Skeletal muscle tissue (tissue), 3 donors: ENCODE measurements at regions not wholly inside any gene's neighbourhood (a gene's known extent, or its start where the extent isn't known, plus 50 kb on each side); places are given as distances from the start of the nearest gene placed in this dataset.
"Not testable (repeated sequence)": the region's sequence is repeated elsewhere in the genome, so short reads cannot be mapped to it uniquely, and the experiment has no call there.

ENCODE experiments used
- H3K27ac ChIP-seq: one replicate; pipeline ENCODE4 v1.7.0; 2013; ENCODE audit warnings: mild to moderate bottlenecking, low read depth, low read length, inconsistent platforms
- H3K27me3 ChIP-seq, 3 donors: one replicate each; pipeline ENCODE4 v1.7.0; 2013; ENCODE audit warnings: low read length in 3 of 3; ENCODE audit not compliant: control insufficient read depth in 3 of 3, insufficient read depth in 3 of 3
- H3K36me3 ChIP-seq, 3 donors: one replicate each; pipeline ENCODE4 v1.7.0; 2013; ENCODE audit warnings: low read length in 3 of 3; ENCODE audit not compliant: control insufficient read depth in 3 of 3, insufficient read depth in 3 of 3
- H3K4me1 ChIP-seq, 3 donors: one replicate each; pipeline ENCODE4 v1.7.0; 2013; ENCODE audit warnings: low read length in 3 of 3, mild to moderate bottlenecking in 3 of 3; ENCODE audit not compliant: control insufficient read depth in 3 of 3, insufficient read depth in 3 of 3
- H3K4me3 ChIP-seq, 3 donors: one replicate each; pipeline ENCODE4 v1.7.0; 2013; ENCODE audit warnings: low read length in 3 of 3
- H3K9ac ChIP-seq, 3 donors: one replicate each; pipeline ENCODE4 v1.7.0; 2013; ENCODE audit warnings: low read length in 3 of 3, mild to moderate bottlenecking in 3 of 3, moderate library complexity in 2 of 3, low read depth in 1 of 3
- H3K9me3 ChIP-seq, 3 donors: one replicate each; pipeline ENCODE4 v1.7.0; 2013; ENCODE audit warnings: low read length in 3 of 3; ENCODE audit not compliant: control insufficient read depth in 3 of 3
- donor health status: Osteomylitis.

DNA sequence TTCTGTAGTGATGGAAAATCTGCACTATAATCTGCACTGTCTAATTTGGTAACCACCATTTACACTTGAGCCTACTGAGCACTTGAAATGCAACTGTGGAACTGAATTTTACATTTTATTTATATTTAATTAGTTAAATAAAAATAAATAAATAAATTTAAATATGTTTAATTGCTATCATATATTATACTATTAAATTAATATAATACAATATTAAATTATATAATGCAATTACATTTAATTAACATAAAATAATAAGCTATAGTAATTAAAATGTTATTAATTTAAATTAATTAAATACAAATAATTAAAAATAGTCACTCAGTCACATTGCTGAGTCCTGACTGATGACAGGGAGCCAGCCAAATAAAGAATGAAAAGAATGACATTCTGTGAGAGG is 170.2 kb upstream of the F9 start:
- H3K36me3 ChIP-seq: no peaks in the 10 kb centered on the region
- no peak overlapping the region for H3K9ac ChIP-seq
- no peaks in the 10 kb centered on the region for H3K27me3 ChIP-seq
- no peaks in the 10 kb centered on the region for H3K9me3 ChIP-seq
- no peak overlapping the region for H3K27ac ChIP-seq
- no peak overlapping the region for H3K4me3 ChIP-seq
- no peaks in the 10 kb centered on the region for H3K4me1 ChIP-seq

DNA sequence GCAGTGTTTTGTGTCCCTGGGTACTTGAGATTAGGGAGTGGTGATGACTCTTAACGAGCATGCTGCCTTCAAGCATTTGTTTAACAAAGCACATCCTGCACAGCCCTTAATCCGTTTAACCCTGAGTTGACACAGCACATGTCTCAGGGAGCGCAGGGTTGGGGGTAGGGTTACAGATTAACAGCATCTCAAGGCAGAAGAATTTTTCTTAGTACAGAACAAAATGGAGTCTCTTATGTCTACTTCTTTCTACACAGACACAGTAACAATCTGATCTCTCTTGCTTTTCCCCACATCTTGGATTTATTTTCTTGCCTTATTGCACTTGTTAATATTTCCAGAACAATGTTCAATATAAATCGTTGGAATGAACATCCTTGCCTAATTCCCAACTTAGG is 187.9 kb upstream of the F9 start:
- not testable (repeated sequence) for H3K9ac ChIP-seq, H3K36me3 ChIP-seq, H3K4me3 ChIP-seq, H3K27ac ChIP-seq, H3K27me3 ChIP-seq, H3K9me3 ChIP-seq, H3K4me1 ChIP-seq

DNA sequence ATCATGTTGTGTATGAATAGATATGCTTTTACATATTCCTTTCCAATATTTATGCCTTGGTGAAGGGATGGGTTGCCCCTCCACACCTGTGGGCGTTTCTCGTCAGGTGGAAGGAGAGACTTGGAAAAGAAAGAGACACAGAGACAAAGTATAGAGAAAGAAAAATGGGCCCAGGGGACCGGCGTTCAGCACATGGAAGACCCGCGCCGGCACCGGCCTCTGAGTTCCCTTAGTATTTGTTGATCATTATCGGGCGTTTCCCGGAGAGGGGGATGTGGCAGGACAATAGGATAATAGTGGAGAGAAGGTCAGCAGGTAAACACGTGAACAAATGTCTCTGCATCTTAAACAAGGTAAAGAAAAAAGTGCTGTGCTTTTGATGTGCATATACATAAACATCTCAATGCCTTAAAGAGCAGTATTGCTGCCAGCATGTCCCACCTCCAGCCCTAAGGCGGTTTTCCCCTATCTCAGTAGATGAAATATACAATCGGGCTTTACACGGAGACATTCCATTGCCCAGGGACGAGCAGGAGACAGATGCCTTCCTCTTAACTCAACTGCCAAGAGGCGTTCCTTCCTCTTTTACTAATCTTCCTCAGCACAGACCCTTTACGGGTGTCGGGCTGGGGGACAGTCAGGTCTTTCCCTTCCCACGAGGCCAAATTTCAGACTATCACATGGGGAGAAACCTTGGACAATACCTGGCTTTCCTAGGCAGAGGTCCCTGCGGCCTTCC is 188.5 kb upstream of the F9 start:
- H3K9ac ChIP-seq, H3K4me3 ChIP-seq, H3K27me3 ChIP-seq, H3K4me1 ChIP-seq, H3K9me3 ChIP-seq, H3K36me3 ChIP-seq, H3K27ac ChIP-seq: not testable (repeated sequence)

DNA sequence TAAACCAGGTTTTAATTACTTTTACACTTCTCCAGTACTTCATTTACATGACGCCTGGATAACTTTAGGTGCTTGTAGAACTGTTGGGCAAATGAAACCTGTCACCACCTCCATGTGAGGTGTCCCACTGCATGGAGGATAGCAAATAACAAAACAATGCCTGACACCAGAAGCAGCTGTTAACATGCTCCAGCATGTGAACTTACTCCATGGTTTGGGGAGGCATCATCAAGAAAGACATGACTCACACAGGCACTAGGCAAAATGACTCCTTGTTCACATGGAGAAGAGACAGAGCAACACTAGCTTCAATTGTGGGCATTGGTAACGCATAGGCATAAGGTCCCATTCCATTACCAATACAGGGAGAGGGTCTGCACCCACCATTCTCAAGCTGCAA is 198.1 kb upstream of the F9 start:
- H3K4me3 ChIP-seq: no peak overlapping the region
- H3K9me3 ChIP-seq: no peaks in the 10 kb centered on the region
- H3K27me3 ChIP-seq: no peaks in the 10 kb centered on the region
- H3K4me1 ChIP-seq: no peaks in the 10 kb centered on the region
- no peak overlapping the region for H3K9ac ChIP-seq
- H3K36me3 ChIP-seq: no peaks in the 10 kb centered on the region
- H3K27ac ChIP-seq: no peak overlapping the region

DNA sequence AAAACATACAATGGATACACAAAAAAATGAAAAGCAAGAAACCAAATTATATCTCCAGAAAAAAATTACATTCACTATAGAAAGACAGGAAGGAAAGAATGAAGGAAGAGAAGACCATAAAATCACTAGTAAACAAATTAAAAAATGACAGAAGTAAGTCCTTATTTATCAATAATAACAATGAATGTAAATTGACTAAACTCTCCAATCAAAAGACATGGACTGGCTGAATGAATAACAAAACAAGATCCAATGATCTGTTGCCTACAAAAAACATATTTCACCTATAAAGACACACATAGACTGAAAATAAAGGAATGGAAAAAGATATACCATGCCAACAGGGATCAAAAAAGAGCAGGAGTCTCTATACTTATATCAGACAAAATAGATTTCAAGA is 203.2 kb upstream of the F9 start:
- H3K4me1 ChIP-seq: no peaks in the 10 kb centered on the region
- no peak overlapping the region for H3K27ac ChIP-seq
- no peaks in the 10 kb centered on the region for H3K27me3 ChIP-seq
- no peak overlapping the region for H3K9ac ChIP-seq
- H3K36me3 ChIP-seq: no peaks in the 10 kb centered on the region
- no peaks in the 10 kb centered on the region for H3K9me3 ChIP-seq
- no peak overlapping the region for H3K4me3 ChIP-seq

DNA sequence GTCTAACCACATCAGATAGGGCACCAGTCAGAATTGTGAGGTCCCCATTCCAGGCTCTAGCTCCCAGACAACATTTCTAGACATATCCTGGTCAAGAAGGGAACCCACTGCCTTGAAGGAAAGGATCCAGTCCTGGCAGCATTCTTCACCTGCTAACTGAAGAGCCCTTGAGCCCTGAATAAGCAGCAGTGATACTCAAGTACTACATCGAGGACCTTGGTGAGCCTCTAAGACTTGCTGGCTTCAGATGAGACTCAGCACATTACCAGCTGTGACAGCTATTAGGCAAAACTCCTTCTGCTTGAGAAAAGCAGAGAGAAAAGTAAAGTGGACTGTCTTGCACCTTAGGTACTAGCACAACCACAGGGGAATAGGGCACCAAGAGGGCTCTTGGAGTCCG is 205.8 kb upstream of the F9 start:
- Histone ChIP-seq H3K27ac (no peak overlapping the region), H3K9ac (no peak overlapping the region), H3K36me3 (no peaks in the 10 kb centered on the region), H3K4me3 (no peak overlapping the region), H3K4me1 (no peaks in the 10 kb centered on the region), H3K27me3 (no peaks in the 10 kb centered on the region), H3K9me3 (no peaks in the 10 kb centered on the region)

DNA sequence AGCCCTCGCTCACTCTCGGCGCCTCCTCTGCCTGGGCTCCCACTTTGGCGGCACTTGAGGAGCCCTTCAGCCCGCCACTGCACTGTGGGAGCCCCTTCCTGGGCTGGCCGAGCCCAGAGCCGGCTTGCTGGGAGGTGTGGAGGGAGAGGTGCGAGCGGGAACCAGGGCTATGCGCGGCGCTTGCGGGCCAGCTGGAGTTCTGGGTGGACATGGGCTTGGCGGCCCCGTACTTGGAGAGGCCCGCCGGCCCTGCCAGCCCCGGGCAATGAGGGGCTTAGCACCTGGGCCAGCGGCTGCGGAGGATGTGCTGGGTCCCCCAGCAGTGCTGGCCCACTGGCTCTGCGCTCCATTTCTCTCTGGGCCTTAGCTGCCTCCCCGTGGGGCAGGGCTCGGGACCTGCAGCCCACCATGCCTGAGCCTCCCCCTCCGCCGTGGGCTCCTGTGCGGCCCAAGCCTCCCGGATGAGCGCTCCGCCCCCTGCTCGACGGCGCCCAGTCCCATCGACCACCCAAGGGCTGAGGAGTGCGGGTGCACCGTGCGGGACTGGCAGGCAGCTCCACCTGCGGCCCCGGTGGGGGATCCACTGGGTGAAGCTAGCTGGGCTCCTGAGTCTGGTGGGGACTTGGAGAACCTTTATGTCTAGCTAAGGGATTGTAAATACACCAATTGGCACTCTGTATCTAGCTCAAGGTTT is 209.7 kb upstream of the F9 start:
- H3K9me3 ChIP-seq, H3K27me3 ChIP-seq, H3K4me1 ChIP-seq, H3K36me3 ChIP-seq, H3K27ac ChIP-seq, H3K4me3 ChIP-seq, H3K9ac ChIP-seq: not testable (repeated sequence)

DNA sequence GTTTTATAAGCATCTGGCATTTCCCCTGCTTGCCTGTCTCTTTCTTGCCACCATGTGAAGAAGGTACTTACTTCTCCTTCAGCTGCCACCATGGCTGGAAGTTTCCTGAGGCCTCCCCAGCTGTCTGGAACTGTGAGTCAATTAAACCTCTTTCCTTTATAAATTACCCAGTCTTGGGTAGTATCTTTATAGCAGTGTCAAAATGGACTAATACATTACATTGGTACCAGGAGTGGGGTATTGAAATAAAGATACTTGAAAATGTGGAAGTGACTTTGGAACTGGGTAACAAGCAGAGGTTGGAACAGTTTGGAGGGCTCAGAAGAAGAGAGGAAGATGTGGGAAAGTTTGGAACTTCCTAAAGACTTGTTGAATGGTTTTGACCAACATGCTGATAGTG is 223.9 kb upstream of the F9 start:
- not testable (repeated sequence) for H3K27me3 ChIP-seq, H3K36me3 ChIP-seq, H3K4me3 ChIP-seq, H3K4me1 ChIP-seq, H3K27ac ChIP-seq, H3K9me3 ChIP-seq, H3K9ac ChIP-seq

DNA sequence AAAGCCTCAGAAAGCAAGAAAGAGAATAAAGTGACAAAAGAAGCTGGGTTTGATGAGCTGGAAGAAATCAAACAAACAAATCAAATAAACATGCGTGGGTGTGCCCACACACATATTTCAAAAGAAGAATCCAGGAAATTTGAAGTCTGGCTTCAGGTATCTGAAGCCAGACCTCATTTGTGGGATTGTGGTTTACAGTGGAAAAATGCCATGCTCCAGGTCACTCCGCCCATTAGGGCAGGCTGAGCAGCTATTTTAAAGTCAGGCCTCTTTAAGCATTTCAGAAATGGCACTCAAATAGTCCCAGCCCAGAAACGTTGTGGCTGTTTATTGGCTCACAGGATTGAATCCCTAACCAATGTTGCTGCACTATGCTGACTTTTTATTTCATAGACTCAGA is 226.1 kb upstream of the F9 start:
- Histone ChIP-seq H3K9ac (no peak overlapping the region), H3K27ac (no peak overlapping the region), H3K36me3 (no peaks in the 10 kb centered on the region), H3K4me1 (no peaks in the 10 kb centered on the region), H3K27me3 (no peaks in the 10 kb centered on the region), H3K9me3 (no peaks in the 10 kb centered on the region), H3K4me3 (no peak overlapping the region)

DNA sequence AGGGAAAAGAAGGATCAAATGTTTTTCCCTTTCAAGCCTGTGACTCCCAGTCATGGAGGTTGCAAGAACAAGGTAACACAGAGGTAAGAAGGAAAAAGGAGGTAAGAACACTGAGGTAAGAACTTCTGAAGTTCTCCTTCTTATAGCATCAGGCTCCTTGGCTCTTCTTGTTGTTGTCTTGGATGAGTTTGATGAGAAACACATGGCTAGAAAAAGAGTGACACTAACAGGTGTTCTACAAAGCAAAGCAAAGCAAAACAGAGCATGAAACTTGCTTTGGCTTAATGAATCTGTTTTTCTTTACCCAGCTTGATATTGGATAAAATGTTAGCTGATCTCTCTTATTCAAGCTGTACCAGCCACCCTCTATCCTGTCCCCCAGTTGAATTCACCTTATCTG is 231.2 kb upstream of the F9 start:
- Histone ChIP-seq H3K9me3 (no peaks in the 10 kb centered on the region), H3K4me3 (no peak overlapping the region), H3K4me1 (peaks cover 4 to 6% (median 4%) of the 10 kb centered on the region in 3 donors), H3K36me3 (no peaks in the 10 kb centered on the region), H3K9ac (no peak overlapping the region), H3K27ac (no peak overlapping the region), H3K27me3 (no peaks in the 10 kb centered on the region)
